WTC11 (cell line): ENCODE measurements at regions not wholly inside any gene's neighbourhood (a gene's known extent, or its start where the extent isn't known, plus 50 kb on each side); places are given as distances from the start of the nearest gene placed in this dataset.

Experiments used
- ATAC-seq: fragments of 200-7000 bp; cut with Tn5 transposase; 2 replicates; pipeline ENCODE4 v1.10.0; 2021; ENCODE audit warnings: mild to moderate bottlenecking, moderate library complexity
- CTCF ChIA-PET: fragments of 300-600 bp; sonication (Branson Sonifier 250); formaldehyde crosslinking; loops from one replicate; lab custom pipeline; 2021; ENCODE audit warnings: antibody characterized with exemption; lab: Charles Lee
- POLR2A ChIA-PET: fragments of 350-600 bp; sonication (Branson Sonifier 250); formaldehyde crosslinking; loops from one replicate; lab custom pipeline; 2021; ENCODE audit warnings: antibody characterized with exemption; lab: Charles Lee
- DNase-seq: peaks from one replicate; pipeline ENCODE4 v3.0.0; 2021; ENCODE audit warnings: low spot score
- H3K27ac Mint-ChIP-seq: 2 replicates; pipeline ENCODE4 v1.8.0; 2021; ENCODE audit warnings: mixed read lengths
- H3K27me3 Mint-ChIP-seq: 2 replicates; pipeline ENCODE4 v1.8.0; 2021; ENCODE audit warnings: low read depth, mild to moderate bottlenecking, moderate library complexity, mixed read lengths
- H3K36me3 Mint-ChIP-seq: 2 replicates; pipeline ENCODE4 v1.8.0; 2021; ENCODE audit warnings: mixed read lengths
- H3K4me1 Mint-ChIP-seq: 2 replicates; pipeline ENCODE4 v1.8.0; 2022; ENCODE audit warnings: mixed read lengths
- H3K4me3 Mint-ChIP-seq: 2 replicates; pipeline ENCODE4 v1.8.0; 2021; ENCODE audit warnings: mild to moderate bottlenecking, moderate library complexity, mixed read lengths
- H3K9me3 Mint-ChIP-seq: 2 replicates; pipeline ENCODE4 v1.8.0; 2021; ENCODE audit warnings: mixed read lengths
- ATF3 ChIP-seq: sonication (generic); formaldehyde crosslinking; conservative IDR thresholded peaks from 2 replicates; pipeline ENCODE4 v1.8.1; 2022; ENCODE audit warnings: mild to moderate bottlenecking, missing genetic modification reagents
- E2F4 ChIP-seq: sonication (generic); formaldehyde crosslinking; IDR thresholded peaks from 2 replicates; pipeline ENCODE4 v1.8.1; 2022; ENCODE audit warnings: low read depth, mild to moderate bottlenecking, moderate library complexity, missing genetic modification reagents, borderline replicate concordance
- E2F5 ChIP-seq: sonication (generic); formaldehyde crosslinking; IDR thresholded peaks from 2 replicates; pipeline ENCODE4 v1.8.1; 2022; ENCODE audit warnings: mild to moderate bottlenecking, moderate library complexity, missing genetic modification reagents
- ESRRA ChIP-seq: sonication (generic); formaldehyde crosslinking; IDR thresholded peaks from 2 replicates; pipeline ENCODE4 v1.8.1; 2022; ENCODE audit warnings: mild to moderate bottlenecking, missing genetic modification reagents, borderline replicate concordance
- FOXJ3 ChIP-seq: sonication (generic); formaldehyde crosslinking; IDR thresholded peaks from 2 replicates; pipeline ENCODE4 v1.9.0; 2021; ENCODE audit warnings: missing genetic modification reagents, mild to moderate bottlenecking, borderline replicate concordance
- IRF2 ChIP-seq: sonication (generic); formaldehyde crosslinking; IDR thresholded peaks from 2 replicates; pipeline ENCODE4 v1.8.0; 2022; ENCODE audit warnings: low read depth, missing genetic modification reagents, borderline replicate concordance
- NFATC4 ChIP-seq: fragments of 250-450 bp; sonication (Bioruptor Pico); IDR thresholded peaks from 2 replicates; pipeline ENCODE4 v1.9.0; 2021; ENCODE audit warnings: mild to moderate bottlenecking
- STAT6 ChIP-seq: sonication (generic); formaldehyde crosslinking; conservative IDR thresholded peaks from 2 replicates; pipeline ENCODE4 v1.8.1; 2023; ENCODE audit warnings: mild to moderate bottlenecking, low read depth, missing genetic modification reagents, moderate library complexity
- ZBTB43 ChIP-seq: sonication (generic); formaldehyde crosslinking; IDR thresholded peaks from 2 replicates; pipeline ENCODE4 v1.8.1; 2023; ENCODE audit warnings: mild to moderate bottlenecking, missing genetic modification reagents
- ZNF281 ChIP-seq: sonication (generic); formaldehyde crosslinking; IDR thresholded peaks from 2 replicates; pipeline ENCODE4 v1.8.0; 2023; ENCODE audit warnings: mild to moderate bottlenecking, missing genetic modification reagents
- ZNF317 ChIP-seq: sonication (generic); formaldehyde crosslinking; IDR thresholded peaks from 2 replicates; pipeline ENCODE4 v1.8.1; 2023; ENCODE audit warnings: low read depth, mild to moderate bottlenecking, moderate library complexity, missing genetic modification reagents, borderline replicate concordance
- ZNF416 ChIP-seq: fragments of 250-450 bp; sonication (Bioruptor Pico); IDR thresholded peaks from 2 replicates; pipeline ENCODE4 v1.9.0; 2021; ENCODE audit warnings: mild to moderate bottlenecking, inconsistent platforms
- ZNF532 ChIP-seq: fragments of 250-450 bp; sonication (Bioruptor Pico); IDR thresholded peaks from 2 replicates; pipeline ENCODE4 v1.9.0; 2021; ENCODE audit warnings: mild to moderate bottlenecking, borderline replicate concordance

- ATAC-seq (no peak), DNase-seq (no peak)
- Mint-ChIP-seq H3K9me3 (peaks cover 26% of the 10 kb centered on the region), H3K4me1 (no peaks in the 10 kb centered on the region), H3K4me3 (no peak overlapping the region), H3K27me3 (no peaks in the 10 kb centered on the region), H3K36me3 (peaks cover 3% of the 10 kb centered on the region; the same call in 1 of the 2 replicates), H3K27ac (no peak overlapping the region)
- ChIA-PET CTCF (no interaction called here), POLR2A (no interaction called here)
- TF ChIP-seq ZNF416 (CRISPR knock-in tag) (no peak), NFATC4 (CRISPR knock-in tag) (no peak), ZNF281 (CRISPR knock-in tag) (no peak), ESRRA (no peak)
Measured at GRCh38 chr10:17536221-17536620, 81.0 kb downstream of the HACD1 start.

GRCh38 chr10:17533731-17534130 is 79.3 kb upstream of the ST8SIA6 start:
- H3K9me3 Mint-ChIP-seq, result peaks cover 13% of the 10 kb centered on the region
- H3K27me3 Mint-ChIP-seq, result no peaks in the 10 kb centered on the region
- H3K4me1 Mint-ChIP-seq, result peaks cover 3% of the 10 kb centered on the region
- DNase-seq, result no peak
- CTCF ChIA-PET, result no interaction called here
- H3K36me3 Mint-ChIP-seq, result no peaks in the 10 kb centered on the region; the same call in 1 of the 2 replicates
- H3K27ac Mint-ChIP-seq, result no peak overlapping the region
- no peak for ATAC-seq
- no peak overlapping the region for H3K4me3 Mint-ChIP-seq
- POLR2A ChIA-PET, result no interaction called here
- TF ChIP-seq ATF3 (CRISPR knock-in tag) (no peak), IRF2 (CRISPR knock-in tag) (no peak), FOXJ3 (CRISPR knock-in tag) (no peak), ZNF532 (CRISPR knock-in tag) (no peak), ZNF317 (CRISPR knock-in tag) (no peak), STAT6 (CRISPR knock-in tag) (no peak), ZBTB43 (CRISPR knock-in tag) (no peak), E2F4 (CRISPR knock-in tag) (no peak), E2F5 (CRISPR knock-in tag) (no peak)
